HEK293 (cell line): ENCODE measurements at regions not wholly inside any gene's neighbourhood (a gene's known extent, or its start where the extent isn't known, plus 50 kb on each side); places are given as distances from the start of the nearest gene placed in this dataset.

Source experiments
- ATF2 ChIP-seq: fragments of 450-650 bp; formaldehyde crosslinking; IDR thresholded peaks from 2 replicates; pipeline ENCODE4 v1.5.1; 2016; ENCODE audit warnings: missing biosample characterization, missing genetic modification characterization, low read depth
- BCL11B ChIP-seq: fragments of 450-650 bp; formaldehyde crosslinking; IDR thresholded peaks from 2 replicates; pipeline ENCODE4 v1.5.1; 2016; ENCODE audit warnings: low read depth, missing biosample characterization, missing genetic modification characterization
- CTCF ChIP-seq: fragments of 450-650 bp; formaldehyde crosslinking; IDR thresholded peaks from 2 replicates; pipeline ENCODE4 v1.5.1; 2016; ENCODE audit warnings: missing biosample characterization, missing genetic modification characterization
- GLI4 ChIP-seq: fragments of 450-650 bp; formaldehyde crosslinking; IDR thresholded peaks from 2 replicates; pipeline ENCODE4 v1.5.1; 2016; ENCODE audit warnings: missing biosample characterization, missing genetic modification characterization
- GLIS1 ChIP-seq: fragments of 450-650 bp; formaldehyde crosslinking; IDR thresholded peaks from 2 replicates; pipeline ENCODE4 v1.5.1; 2016; ENCODE audit warnings: missing biosample characterization, missing genetic modification characterization
- MYNN ChIP-seq: fragments of 450-650 bp; formaldehyde crosslinking; IDR thresholded peaks from 2 replicates; pipeline ENCODE4 v1.5.1; 2016; ENCODE audit warnings: missing biosample characterization, missing genetic modification characterization, borderline replicate concordance
- MZF1 ChIP-seq: fragments of 450-650 bp; formaldehyde crosslinking; IDR thresholded peaks from 2 replicates; pipeline ENCODE4 v1.5.1; 2017; ENCODE audit warnings: missing biosample characterization, missing genetic modification characterization, borderline replicate concordance
- SCRT2 ChIP-seq: fragments of 450-650 bp; formaldehyde crosslinking; IDR thresholded peaks from 2 replicates; pipeline ENCODE4 v1.5.1; 2016; ENCODE audit warnings: missing biosample characterization, missing genetic modification characterization
- TCF7L2 ChIP-seq: IDR thresholded peaks from 2 replicates; pipeline ENCODE4 v1.6.1; 2011; ENCODE audit warnings: low read depth, mild to moderate bottlenecking, inconsistent platforms, low read length, moderate library complexity, borderline replicate concordance
- ZNF140 ChIP-seq: fragments of 450-650 bp; formaldehyde crosslinking; IDR thresholded peaks from 2 replicates; pipeline ENCODE4 v1.5.1; 2016; ENCODE audit warnings: missing biosample characterization, missing genetic modification characterization
- ZNF624 ChIP-seq: fragments of 450-650 bp; formaldehyde crosslinking; IDR thresholded peaks from 2 replicates; pipeline ENCODE4 v1.5.1; 2017; ENCODE audit warnings: missing biosample characterization, missing genetic modification characterization

- TF ChIP-seq MZF1 (tag by site-specific recombination) (no peak), GLIS1 (tag by site-specific recombination) (no peak), ZNF140 (tag by site-specific recombination) (no peak), ZNF624 (tag by site-specific recombination) (no peak), BCL11B (tag by site-specific recombination) (no peak), CTCF (tag by site-specific recombination) (no peak), ATF2 (tag by site-specific recombination) (no peak), GLI4 (tag by site-specific recombination) (no peak), TCF7L2 (no peak), MYNN (tag by site-specific recombination) (no peak), SCRT2 (tag by site-specific recombination) (no peak)
Measured at GRCh38 chr6:145263778-145264211, 471.5 kb downstream of the EPM2A start.
